HG02943 (cell line): ENCODE measurements at regions not wholly inside any gene's neighbourhood (a gene's known extent, or its start where the extent isn't known, plus 50 kb on each side); places are given as distances from the start of the nearest gene placed in this dataset.
"Not testable (repeated sequence)": the region's sequence is repeated elsewhere in the genome, so short reads cannot be mapped to it uniquely, and the experiment has no call there.

Experiments
- ATAC-seq: cut with Tn5 transposase; IDR thresholded peaks from one replicate; pipeline ENCODE4 v1.9.1; 2021; ENCODE audit warnings: mild to moderate bottlenecking, low read depth, moderate library complexity; ENCODE audit not compliant: unreplicated experiment

DNA sequence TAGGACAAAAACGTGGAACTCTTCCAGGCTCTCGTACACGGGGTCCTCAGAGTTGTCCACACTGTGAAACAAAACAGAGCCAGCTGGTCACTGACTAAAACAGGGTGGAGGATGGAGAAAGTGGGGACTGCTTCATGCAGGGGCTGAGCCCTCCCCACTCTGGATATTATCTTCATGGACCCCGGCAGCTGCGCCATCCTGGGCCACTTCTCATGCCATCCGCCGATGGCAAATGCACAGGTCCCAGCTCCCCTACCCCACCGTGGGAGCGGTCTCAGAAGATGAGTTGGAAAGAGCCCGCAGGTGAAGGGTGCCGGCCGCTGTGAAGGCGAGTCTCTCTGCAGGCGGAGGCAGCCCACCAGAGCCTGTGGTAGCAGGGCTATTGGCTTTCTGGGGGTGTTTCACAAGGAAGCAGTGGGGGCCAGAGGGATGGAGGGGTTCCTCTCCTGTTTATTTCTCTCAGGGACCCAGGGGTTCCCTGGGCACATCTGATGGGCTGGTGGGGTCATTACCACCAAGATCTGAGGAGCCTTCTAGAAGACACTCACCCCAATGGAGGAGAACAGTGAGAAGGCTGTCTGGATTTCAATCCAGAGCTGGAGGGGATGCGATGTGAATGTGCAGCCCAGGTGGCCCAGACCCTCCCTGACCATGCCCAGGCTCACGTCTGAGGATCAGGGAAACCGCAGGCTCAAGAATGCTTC lies 177.3 kb downstream of the KLF13 start:
- ATAC-seq, result no peak

GRCh38 chr15:31504462-31504839 lies 177.8 kb downstream of the KLF13 start:
- no peak for ATAC-seq

DNA sequence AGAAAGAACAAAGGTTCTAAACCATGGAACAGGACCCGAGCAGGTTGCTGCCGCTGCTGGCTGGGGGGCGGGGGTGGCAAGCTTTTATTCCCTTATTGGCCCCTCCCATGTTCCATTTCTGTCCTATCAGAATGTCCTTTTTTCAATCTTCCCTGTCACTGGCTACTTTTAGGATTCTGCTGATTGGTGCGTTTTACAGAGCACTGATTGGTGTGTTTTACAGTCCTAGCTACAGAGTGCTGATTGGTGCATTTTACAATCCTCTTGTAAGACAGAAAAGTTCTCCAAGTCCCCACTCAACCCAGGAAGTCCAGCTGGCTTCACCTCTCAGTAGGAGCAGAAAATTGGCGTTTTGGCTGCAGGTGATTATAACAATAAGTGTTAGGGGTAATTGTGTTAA lies 180.9 kb downstream of the KLF13 start:
- ATAC-seq, result not testable (repeated sequence)

GRCh38 chr15:31508656-31509055 lies 182.0 kb downstream of the KLF13 start:
- no peak for ATAC-seq

GRCh38 chr15:31510057-31510456 lies 183.4 kb downstream of the KLF13 start:
- no peak for ATAC-seq

DNA sequence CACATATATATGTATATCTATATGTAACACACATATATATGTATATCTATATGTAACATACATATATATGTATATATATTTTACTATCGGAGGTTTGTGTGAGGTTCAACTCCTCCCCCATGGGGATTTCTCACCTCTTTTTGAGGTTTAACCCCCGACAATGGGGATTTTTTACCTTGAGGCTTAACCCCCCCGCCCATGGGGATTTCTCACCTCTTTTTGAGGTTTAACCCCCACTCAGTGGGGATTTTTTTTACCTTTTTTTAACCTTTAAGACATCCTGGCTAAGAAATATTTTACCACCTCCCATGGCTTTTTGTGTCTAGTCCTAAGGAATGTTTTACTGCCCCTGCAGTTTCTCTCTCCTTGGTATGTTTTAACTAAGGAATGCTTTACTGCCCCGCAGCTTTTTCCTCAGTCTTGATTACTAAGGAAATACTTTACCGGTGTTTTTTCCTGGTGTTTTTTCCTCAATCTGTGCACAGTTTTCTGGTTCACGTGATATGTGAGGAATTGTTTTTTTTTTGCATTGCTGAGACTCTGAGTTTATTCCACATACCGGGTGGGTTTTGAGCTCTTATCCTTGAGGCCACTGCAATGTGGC lies 185.2 kb downstream of the KLF13 start:
- no peak for ATAC-seq

DNA sequence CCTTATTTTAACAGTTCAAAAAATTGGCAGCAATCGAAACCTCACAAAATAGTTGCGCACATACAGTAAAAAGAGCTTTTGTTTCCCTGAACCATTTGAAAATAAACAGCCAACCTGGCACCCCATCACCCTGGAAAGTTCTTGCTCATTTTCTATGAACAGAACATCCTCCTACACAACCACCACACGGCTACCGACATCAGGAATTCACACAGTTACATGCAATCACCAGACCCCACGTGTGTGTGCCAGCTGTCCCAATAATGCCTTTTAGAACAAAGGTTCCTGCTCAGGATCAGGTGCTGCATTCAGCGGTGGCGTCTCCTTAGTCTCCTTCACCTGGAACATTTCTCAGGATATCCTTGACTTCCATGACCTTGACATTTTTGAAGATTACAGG lies 186.5 kb downstream of the KLF13 start:
- ATAC-seq, result no peak

DNA sequence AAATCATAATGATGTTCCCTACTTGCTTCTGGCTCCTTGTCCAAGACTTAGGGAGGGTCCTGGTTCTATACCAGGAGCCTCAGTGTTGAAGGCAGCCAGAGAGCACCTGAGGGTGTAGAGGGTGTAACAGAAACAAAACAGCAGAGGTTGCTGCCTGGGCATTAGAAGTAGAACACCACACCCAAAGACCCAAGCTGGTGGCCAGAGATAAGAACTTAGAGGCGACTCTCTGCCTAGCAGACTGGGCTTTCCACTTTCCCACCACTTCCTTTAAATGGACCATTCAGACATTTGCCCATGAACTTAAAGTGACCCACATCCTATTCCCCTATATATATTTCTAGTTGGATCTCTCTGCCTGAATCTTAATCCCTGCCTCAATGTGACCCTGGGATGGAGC lies 189.8 kb downstream of the KLF13 start:
- ATAC-seq, result no peak

DNA sequence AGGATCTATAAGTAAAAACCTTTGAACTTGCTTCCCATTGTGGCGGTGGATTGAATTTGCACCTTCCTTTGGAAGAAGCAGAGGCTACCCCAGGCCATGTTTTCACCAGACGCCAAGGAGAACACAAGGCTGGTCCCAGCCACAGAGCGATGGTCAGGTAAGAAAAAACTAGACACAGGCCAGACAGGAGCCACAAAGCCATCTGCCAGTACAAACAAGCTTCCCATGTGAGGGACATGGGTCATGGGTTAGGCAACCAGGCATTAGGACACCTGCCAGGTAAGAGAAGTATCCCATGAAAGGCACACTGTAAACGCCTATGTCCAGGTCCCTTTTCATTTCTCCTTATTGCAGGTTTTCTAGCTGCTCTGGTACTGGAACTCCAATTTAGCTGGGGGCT lies 190.2 kb downstream of the KLF13 start:
- no peak for ATAC-seq

DNA sequence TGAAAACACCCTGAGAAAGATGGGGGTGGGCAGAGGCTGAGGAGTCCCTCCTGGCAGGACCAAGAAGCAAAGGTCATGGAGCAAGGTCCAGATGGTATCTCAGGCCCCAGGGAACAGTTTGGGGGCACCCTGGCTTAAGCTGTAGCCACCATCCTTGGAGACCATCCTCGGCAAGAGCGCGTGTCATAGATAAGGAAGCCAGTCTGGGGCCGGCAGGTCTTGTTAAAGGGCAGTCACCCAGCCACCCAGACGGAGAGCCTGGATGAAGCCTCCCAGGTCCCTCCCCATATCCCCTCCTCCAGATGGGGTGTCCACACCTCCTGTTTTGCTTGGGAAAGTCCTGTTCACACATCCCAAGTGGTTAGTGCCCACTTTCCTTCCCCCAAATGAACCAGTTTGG lies 191.1 kb downstream of the KLF13 start:
- no peak for ATAC-seq

DNA sequence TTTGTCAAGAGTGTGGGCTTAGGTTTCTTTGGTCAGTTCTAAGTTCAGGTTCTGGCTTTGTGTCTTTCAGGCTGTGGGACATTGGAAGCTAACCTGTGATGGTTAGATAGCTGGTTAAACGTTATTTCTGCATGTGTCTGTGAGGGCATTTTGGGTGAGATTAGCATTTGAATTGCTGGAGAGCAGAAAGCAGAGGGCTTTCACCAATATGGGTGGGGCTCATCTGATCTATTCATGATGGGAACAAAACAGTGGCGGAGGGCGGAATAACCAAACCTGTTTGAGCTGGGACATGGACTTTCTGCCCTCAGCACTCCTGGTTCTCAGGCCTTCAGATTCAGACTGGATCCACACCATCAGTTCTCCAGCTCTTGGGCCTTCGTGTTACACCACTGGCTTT lies 195.4 kb downstream of the KLF13 start:
- ATAC-seq, result no peak

DNA sequence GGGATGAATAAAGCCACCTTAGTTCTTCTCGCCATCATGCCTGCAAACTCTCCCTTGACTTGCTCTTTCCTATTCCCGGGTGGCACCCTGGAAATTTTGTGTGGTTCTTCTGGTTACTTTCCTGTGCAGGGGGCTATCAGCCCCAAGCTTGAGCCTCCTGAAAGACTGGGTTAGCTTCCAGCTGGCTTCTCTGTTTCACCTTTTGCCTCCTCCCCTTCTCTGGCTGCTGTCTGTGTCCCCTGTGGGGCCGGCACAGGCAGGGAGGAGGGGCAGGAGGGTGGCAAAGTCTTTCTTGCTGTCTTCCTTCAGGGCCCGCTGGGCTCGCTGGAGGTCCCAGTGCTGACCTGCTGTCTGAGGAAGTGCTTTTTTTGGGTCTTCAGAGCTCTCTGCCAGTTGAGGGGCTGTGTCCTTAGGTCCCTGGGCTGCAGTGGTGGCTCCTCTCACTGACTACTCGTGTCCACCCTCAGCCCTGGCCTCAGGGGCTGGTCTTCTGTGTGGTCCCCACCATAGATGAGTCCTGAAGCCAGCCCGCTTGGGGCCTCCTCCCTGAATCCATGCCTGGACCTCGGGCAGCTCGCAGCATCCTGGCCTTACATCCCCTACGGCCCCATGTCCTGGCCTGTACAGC lies 196.5 kb downstream of the KLF13 start:
- no peak for ATAC-seq

DNA sequence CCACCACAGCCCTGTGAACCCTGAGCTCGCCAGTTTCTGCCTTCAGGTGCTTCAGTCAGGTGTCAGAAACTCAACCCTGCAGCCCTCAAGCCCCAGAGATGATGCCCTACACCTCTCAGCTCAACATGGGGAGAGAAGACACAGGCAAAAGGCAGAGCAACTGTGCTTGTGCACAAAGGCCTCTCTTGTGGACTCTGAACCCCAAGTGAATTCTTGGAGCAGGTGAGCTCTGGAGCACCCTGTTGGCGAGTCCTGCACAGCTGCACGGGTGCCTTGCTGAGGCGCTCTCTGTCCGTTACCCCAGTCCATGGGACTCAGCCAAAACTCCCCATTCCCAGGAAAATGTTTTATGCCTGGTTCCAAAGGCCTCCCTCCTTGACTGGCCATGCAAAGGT lies 197.0 kb downstream of the KLF13 start:
- ATAC-seq, result no peak

GRCh38 chr15:31525185-31525695 lies 198.6 kb downstream of the KLF13 start:
- ATAC-seq, result no peak

- ATAC-seq, result no peak
Observed at GRCh38 chr15:31525988-31526665, 199.5 kb downstream of the KLF13 start.

- ATAC-seq, result no peak
Observed at GRCh38 chr15:31526916-31527690, 200.5 kb downstream of the KLF13 start.

GRCh38 chr15:31528846-31529245 lies 202.2 kb downstream of the KLF13 start:
- ATAC-seq, result no peak

GRCh38 chr15:31537770-31538592 lies 211.3 kb downstream of the KLF13 start:
- ATAC-seq, result no peak

GRCh38 chr15:31540633-31541032 lies 214.0 kb downstream of the KLF13 start:
- no peak for ATAC-seq

DNA sequence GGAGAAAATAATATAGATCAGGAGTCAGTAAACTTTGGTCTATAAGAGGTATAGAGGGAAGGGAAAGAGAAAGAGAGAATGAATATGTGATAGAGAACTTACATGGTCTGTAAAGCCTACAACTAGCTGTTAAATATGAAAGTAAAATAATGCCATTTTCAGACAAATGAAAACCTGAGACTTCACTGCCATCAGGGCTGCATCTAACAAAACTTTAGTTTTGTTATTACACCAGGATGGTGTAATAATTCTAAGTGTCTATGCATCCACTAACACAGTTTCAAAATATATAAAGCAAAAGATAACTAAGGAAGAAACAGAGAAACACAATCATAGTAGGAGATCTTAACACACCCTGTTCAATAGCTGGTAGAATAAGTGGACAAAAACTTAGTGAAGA lies 217.7 kb downstream of the KLF13 start:
- no peak for ATAC-seq
